Activated CD4-positive, alpha-beta T cell treated with anti-CD3 and anti-CD28 coated beads, Interleukin-2, Interleukin-6, amounts not matched to agents 100 ng/mL and 50 ng/mL, durations not matched to agents 16 hours and 8 hours (primary cell): ENCODE measurements at regions not wholly inside any gene's neighbourhood (a gene's known extent, or its start where the extent isn't known, plus 50 kb on each side); places are given as distances from the start of the nearest gene placed in this dataset.

Experiments used
- DNase-seq: peaks from one replicate; pipeline ENCODE4 v3.0.0-alpha.2; 2020

GRCh38 chr11:127345819-127346459 lies 345.4 kb upstream of the KIRREL3 start:
- DNase-seq: peak; percentile 15

- no peak for DNase-seq
These were observed 339.9 kb upstream of the KIRREL3 start for GRCh38 chr11:127340438-127340837.

GRCh38 chr11:127339376-127339775 lies 338.8 kb upstream of the KIRREL3 start:
- no peak for DNase-seq

- DNase-seq: no peak
These were observed 338.1 kb upstream of the KIRREL3 start for GRCh38 chr11:127338380-127339259.

GRCh38 chr11:127334466-127334865 lies 333.9 kb upstream of the KIRREL3 start:
- no peak for DNase-seq

- DNase-seq: no peak
These were observed 332.3 kb upstream of the KIRREL3 start for GRCh38 chr11:127332896-127333295.

- no peak for DNase-seq
These were observed 329.5 kb upstream of the KIRREL3 start for GRCh38 chr11:127330044-127330443.

- no peak for DNase-seq
These were observed 307.7 kb upstream of the KIRREL3 start for GRCh38 chr11:127308291-127308690.

- DNase-seq: no peak
These were observed 307.1 kb upstream of the KIRREL3 start for GRCh38 chr11:127307700-127308099.

- no peak for DNase-seq
These were observed 304.1 kb upstream of the KIRREL3 start for GRCh38 chr11:127304634-127305033.

- no peak for DNase-seq
These were observed 288.4 kb upstream of the KIRREL3 start for GRCh38 chr11:127288926-127289325.

GRCh38 chr11:127281534-127281933 lies 281.0 kb upstream of the KIRREL3 start:
- no peak for DNase-seq

- DNase-seq: no peak
These were observed 275.2 kb upstream of the KIRREL3 start for GRCh38 chr11:127275774-127276173.

- no peak for DNase-seq
These were observed 273.7 kb upstream of the KIRREL3 start for GRCh38 chr11:127274328-127274676.

GRCh38 chr11:127273593-127274327 lies 273.2 kb upstream of the KIRREL3 start:
- no peak for DNase-seq

- DNase-seq: no peak
These were observed 270.3 kb upstream of the KIRREL3 start for GRCh38 chr11:127270851-127271250.

- DNase-seq: no peak
These were observed 269.3 kb upstream of the KIRREL3 start for GRCh38 chr11:127269911-127270310.

- no peak for DNase-seq
These were observed 268.4 kb upstream of the KIRREL3 start for GRCh38 chr11:127268932-127269331.

GRCh38 chr11:127268521-127268920 lies 268.0 kb upstream of the KIRREL3 start:
- no peak for DNase-seq

GRCh38 chr11:127259102-127259501 lies 258.5 kb upstream of the KIRREL3 start:
- DNase-seq: no peak

GRCh38 chr11:127255209-127255608 lies 254.6 kb upstream of the KIRREL3 start:
- no peak for DNase-seq

- DNase-seq: no peak
These were observed 251.8 kb upstream of the KIRREL3 start for GRCh38 chr11:127252321-127252720.

- DNase-seq: no peak
These were observed 249.0 kb upstream of the KIRREL3 start for GRCh38 chr11:127249576-127249975.

- DNase-seq: no peak
These were observed 247.9 kb upstream of the KIRREL3 start for GRCh38 chr11:127248476-127248875.
